H1 (cell line): ENCODE measurements at regions not wholly inside any gene's neighbourhood (a gene's known extent, or its start where the extent isn't known, plus 50 kb on each side); places are given as distances from the start of the nearest gene placed in this dataset.

Experiments used
- CHD1 ChIP-seq: IDR thresholded peaks from 2 replicates; pipeline ENCODE4 v1.6.1; 2012; ENCODE audit warnings: low read depth, low read length, improper control_type of control experiment
- CHD7 ChIP-seq: fragments of 300-600 bp; sonication (generic); IDR thresholded peaks from 2 replicates; pipeline ENCODE4 v1.7.1; 2012; ENCODE audit warnings: low read length, moderate library complexity, mild to moderate bottlenecking, inconsistent platforms; ENCODE audit not compliant: insufficient replicate concordance
- CREB1 ChIP-seq: IDR thresholded peaks from 2 replicates; pipeline ENCODE4 v1.6.1; 2012; ENCODE audit warnings: inconsistent platforms
- E2F6 ChIP-seq: IDR thresholded peaks from 2 replicates; pipeline ENCODE4 v1.6.1; 2012; ENCODE audit warnings: inconsistent platforms
- MAFK ChIP-seq: IDR thresholded peaks from 2 replicates; pipeline ENCODE4 v1.6.1; 2012; ENCODE audit warnings: low read depth, mild to moderate bottlenecking, improper control_type of control experiment, low read length
- PHF8 ChIP-seq: fragments of 200-600 bp; sonication (generic); conservative IDR thresholded peaks from 2 replicates; pipeline ENCODE4 v1.7.1; 2012; ENCODE audit warnings: low read depth, mild to moderate bottlenecking, inconsistent platforms, low read length, moderate library complexity
- POU5F1 ChIP-seq: IDR thresholded peaks from 2 replicates; pipeline ENCODE4 v1.6.1; 2011; ENCODE audit warnings: low read depth, mild to moderate bottlenecking, low read length, moderate library complexity

DNA sequence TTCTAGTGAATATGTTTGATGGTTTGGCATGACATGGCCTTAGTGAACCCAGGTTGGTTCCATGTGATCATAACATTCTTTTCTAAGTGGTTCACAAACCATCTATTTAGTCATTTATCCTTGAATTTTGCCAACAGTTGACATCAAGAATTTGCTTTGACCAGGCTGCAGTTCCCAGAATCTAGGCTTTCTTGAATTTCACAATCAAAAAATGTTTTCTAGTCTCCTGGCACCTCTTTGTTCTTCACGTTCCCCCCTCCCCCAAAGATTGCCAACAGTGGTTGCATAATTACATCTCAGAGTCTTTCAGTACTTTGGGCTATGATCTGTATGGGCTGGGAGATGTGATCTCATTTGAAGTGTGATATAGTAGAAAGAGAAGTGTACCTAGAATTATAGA is 124.0 kb downstream of the GATA6 start (continued):
- TF ChIP-seq CHD7 = no peak
- TF ChIP-seq PHF8 = no peak
- TF ChIP-seq POU5F1 = no peak
- TF ChIP-seq MAFK = no peak
- TF ChIP-seq CHD1 = no peak
- TF ChIP-seq E2F6 = no peak
- no peak for TF ChIP-seq CREB1
